ENCODE measurements at regions not wholly inside any gene's neighbourhood (a gene's known extent, or its start where the extent isn't known, plus 50 kb on each side); places are given as distances from the start of the nearest gene placed in this dataset.

GRCh38 chr5:9834871-9835770 is 205.0 kb upstream of the TAS2R1 start (continued):
- TF ChIP-seq ZBTB33 (IDR thresholded peaks at IDR 0.05) (no peak), FOXA1 (IDR thresholded peaks at IDR 0.05) (no peak), RXRA (IDR thresholded peaks at IDR 0.05) (no peak), HNF4A (conservative IDR thresholded peaks at IDR 0.05) (no peak)

- no peak overlapping the region for H3K27ac ChIP-seq (ENCODE audit: low read depth in 1 of 2, low read length in 2 of 2)
- no peak for DNase-seq (ENCODE audit: low spot score)
- no peak overlapping the region for H3K4me3 ChIP-seq (ENCODE audit: low read depth in 1 of 3, low read length in 3 of 3)
- no peak for TF ChIP-seq CTCF (IDR thresholded peaks at IDR 0.05; ENCODE audit: low read depth, low read length, missing input control)
- no peak for TF ChIP-seq JUND (IDR thresholded peaks at IDR 0.05)
- TF ChIP-seq YY1 (IDR thresholded peaks at IDR 0.05) = no peak
- TF ChIP-seq EGR1 (IDR thresholded peaks at IDR 0.05; ENCODE audit: low read depth in 2 of 2) = no peak
- no peak for TF ChIP-seq FOXA1 (IDR thresholded peaks at IDR 0.05)
- TF ChIP-seq HNF4A (conservative IDR thresholded peaks at IDR 0.05) = no peak
- TF ChIP-seq RAD21 (IDR thresholded peaks at IDR 0.05) = no peak
- TF ChIP-seq SP1 (IDR thresholded peaks at IDR 0.05) = no peak
- no peak for TF ChIP-seq FOXA2 (IDR thresholded peaks at IDR 0.05)
- no peak for TF ChIP-seq ATF3 (IDR thresholded peaks at IDR 0.05)
- no peak for TF ChIP-seq GABPA (IDR thresholded peaks at IDR 0.05 in 1 of 2, conservative IDR thresholded peaks at IDR 0.05 in 1 of 2)
- TF ChIP-seq ZBTB33 (IDR thresholded peaks at IDR 0.05) = no peak
- TF ChIP-seq REST (IDR thresholded peaks at IDR 0.05) = no peak
- 60% methylated on average over 6 of the region's 6 CpGs for WGBS
- H3K9me3 ChIP-seq (ENCODE audit: control insufficient read depth in 4 of 4, low read length in 3 of 4) = no peaks in the 10 kb centered on the region
- H3K9ac ChIP-seq (ENCODE audit: low read depth in 1 of 2, low read length in 2 of 2) = no peak overlapping the region
- no peaks in the 10 kb centered on the region for H3K36me3 ChIP-seq (ENCODE audit: control insufficient read depth in 4 of 4, insufficient read depth in 3 of 4, low read depth in 1 of 4, low read length in 3 of 4)
- peaks cover 0 to 2% (median 0%) of the 10 kb centered on the region in 4 donors for H3K27me3 ChIP-seq (ENCODE audit: control insufficient read depth in 4 of 4, insufficient read depth in 4 of 4, low read length in 3 of 4)
- H3K4me1 ChIP-seq (ENCODE audit: control insufficient read depth in 4 of 4, insufficient read depth in 4 of 4, low read length in 3 of 4) = no peaks in the 10 kb centered on the region
Measured at GRCh38 chr5:9833871-9834270, 203.7 kb upstream of the TAS2R1 start.
